ENCODE measurements at regions not wholly inside any gene's neighbourhood (a gene's known extent, or its start where the extent isn't known, plus 50 kb on each side); places are given as distances from the start of the nearest gene placed in this dataset.

DNA sequence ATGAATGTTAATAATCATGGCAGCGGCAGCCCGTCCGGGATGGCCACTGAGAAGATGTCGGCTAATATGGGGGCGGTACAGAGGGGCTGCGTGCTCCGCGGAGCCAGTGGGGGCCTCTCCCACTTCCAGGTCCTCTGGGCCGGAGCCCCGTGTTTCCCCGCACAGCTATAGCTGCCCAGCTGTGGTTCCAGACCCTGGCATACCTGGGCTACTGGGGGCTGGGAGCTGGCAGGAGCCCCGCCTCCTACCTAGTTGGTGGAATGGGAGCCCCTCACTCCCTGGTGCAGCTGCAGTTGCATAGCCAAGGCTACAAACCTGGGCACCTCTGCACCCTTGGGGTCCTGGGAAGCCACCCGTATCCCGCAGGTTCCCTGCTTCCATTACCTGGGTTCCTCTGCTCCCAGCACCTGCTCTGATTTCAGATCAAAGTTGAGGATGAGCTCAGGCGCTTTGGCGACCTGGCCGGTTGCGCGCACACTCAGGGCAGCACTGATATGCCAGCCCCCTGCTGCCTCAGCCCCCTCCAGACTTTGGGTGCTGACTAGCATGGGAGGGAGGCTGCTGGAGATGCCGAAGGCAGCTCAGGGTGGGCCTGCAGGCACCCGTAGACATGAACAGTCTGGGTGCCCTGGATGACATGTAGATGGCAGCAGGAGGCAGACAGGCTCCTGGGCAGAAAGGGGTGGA lies 236.5 kb upstream of the SEMA3D start:
- H3K4me3 ChIP-seq (ENCODE audit: low read depth, low read length) = no peak overlapping the region
- DNase-seq (ENCODE audit: low read depth) = no peak
- TF ChIP-seq, protein P1, sequence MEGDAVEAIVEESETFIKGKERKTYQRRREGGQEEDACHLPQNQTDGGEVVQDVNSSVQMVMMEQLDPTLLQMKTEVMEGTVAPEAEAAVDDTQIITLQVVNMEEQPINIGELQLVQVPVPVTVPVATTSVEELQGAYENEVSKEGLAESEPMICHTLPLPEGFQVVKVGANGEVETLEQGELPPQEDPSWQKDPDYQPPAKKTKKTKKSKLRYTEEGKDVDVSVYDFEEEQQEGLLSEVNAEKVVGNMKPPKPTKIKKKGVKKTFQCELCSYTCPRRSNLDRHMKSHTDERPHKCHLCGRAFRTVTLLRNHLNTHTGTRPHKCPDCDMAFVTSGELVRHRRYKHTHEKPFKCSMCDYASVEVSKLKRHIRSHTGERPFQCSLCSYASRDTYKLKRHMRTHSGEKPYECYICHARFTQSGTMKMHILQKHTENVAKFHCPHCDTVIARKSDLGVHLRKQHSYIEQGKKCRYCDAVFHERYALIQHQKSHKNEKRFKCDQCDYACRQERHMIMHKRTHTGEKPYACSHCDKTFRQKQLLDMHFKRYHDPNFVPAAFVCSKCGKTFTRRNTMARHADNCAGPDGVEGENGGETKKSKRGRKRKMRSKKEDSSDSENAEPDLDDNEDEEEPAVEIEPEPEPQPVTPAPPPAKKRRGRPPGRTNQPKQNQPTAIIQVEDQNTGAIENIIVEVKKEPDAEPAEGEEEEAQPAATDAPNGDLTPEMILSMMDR (conservative IDR thresholded peaks at IDR 0.05; ENCODE audit: low read depth, low read length) = no peak

DNA sequence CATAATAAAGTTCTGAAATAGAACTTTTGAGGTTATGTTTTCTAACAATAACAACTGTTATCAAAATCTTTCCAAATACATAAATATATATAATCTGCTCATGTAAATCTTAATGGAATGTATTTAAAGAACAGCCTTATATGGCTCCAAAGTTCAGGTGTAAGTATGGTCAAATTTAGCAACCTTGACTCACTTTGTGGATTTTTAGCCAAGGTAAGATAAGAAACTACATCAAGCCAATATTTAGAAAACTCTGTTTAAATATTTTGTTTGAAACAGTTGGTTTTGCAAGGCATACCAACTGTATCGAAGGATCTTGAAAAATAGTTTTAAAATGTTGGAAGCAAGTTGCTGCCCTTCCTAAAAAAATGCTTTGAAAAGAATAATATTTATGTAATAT lies 228.9 kb upstream of the SEMA3D start:
- DNase-seq (ENCODE audit: low read depth) = no peak
- TF ChIP-seq, protein P1 (conservative IDR thresholded peaks at IDR 0.05; ENCODE audit: low read depth, low read length) = no peak

DNA sequence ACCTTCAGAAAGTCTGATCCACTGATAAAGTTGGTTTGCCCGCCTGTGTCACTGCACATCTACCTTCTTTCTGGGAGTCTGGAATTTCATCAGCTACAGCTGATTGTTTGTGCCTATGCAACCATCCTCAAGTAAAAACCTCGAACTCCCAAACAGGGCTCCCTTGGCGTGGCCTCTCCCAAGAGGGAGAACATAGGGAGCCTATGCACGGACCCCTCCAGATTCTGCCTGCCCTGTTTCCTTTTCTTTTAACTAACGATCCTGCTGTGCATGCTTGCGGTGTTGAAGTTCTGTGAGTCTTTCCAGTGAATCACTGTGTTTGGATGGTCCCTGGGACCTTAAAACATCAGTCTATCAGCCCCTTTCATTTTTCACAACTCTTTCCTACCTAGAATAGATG lies 226.9 kb upstream of the SEMA3D start:
- no peak for DNase-seq (ENCODE audit: low read depth)
- TF ChIP-seq, protein P1 (conservative IDR thresholded peaks at IDR 0.05; ENCODE audit: low read depth, low read length) = no peak

More for the DNA sequence above, 228.9 kb upstream of the SEMA3D start:
- H3K4me3 ChIP-seq (ENCODE audit: low read depth, low read length) = no peak overlapping the region

DNA sequence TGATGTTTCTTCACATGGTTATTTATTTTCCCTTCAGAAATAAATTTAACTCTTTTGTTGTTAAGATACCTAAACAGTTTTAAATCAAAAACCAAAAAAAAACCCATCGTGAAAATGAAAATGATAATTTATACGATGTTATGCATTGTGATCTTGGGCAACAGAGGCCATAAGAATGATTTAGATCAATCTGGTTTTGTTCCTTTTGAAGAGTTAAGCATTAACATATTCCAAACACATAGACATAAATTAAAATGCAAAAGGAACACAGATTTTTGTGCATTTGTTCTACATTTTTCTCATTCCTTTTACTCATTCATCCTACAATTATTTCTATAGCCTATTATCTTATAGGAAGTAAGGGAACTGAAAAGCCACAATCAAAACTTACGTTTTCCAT lies 226.1 kb upstream of the SEMA3D start:
- TF ChIP-seq, protein P1 (conservative IDR thresholded peaks at IDR 0.05; ENCODE audit: low read depth, low read length) = no peak
- no peak for DNase-seq (ENCODE audit: low read depth)
- H3K4me3 ChIP-seq (ENCODE audit: low read depth, low read length) = no peak overlapping the region

More for the DNA sequence above, 226.9 kb upstream of the SEMA3D start:
- H3K4me3 ChIP-seq (ENCODE audit: low read depth, low read length) = no peak overlapping the region

DNA sequence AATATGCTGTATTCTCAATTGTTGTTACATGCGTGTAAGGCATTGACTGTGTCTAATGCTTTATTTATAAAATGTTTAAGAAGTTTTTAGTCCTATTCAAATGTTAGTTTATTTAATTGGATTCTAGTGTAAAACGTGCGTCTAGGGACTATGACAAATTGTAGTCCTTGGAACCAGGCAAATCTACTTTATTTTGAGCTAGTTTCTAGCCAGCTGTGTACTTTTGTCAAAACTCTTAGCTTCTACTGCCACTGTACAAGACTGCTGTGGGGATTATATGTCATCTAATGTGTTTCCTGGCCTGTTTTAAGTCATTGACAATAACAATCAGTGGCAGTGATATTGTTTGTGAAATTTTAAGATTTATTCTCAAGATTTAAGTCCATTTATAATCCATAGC lies 220.5 kb upstream of the SEMA3D start:
- no peak overlapping the region for H3K4me3 ChIP-seq (ENCODE audit: low read depth, low read length)
- TF ChIP-seq, protein P1 (conservative IDR thresholded peaks at IDR 0.05; ENCODE audit: low read depth, low read length) = no peak
- DNase-seq (ENCODE audit: low read depth) = no peak

DNA sequence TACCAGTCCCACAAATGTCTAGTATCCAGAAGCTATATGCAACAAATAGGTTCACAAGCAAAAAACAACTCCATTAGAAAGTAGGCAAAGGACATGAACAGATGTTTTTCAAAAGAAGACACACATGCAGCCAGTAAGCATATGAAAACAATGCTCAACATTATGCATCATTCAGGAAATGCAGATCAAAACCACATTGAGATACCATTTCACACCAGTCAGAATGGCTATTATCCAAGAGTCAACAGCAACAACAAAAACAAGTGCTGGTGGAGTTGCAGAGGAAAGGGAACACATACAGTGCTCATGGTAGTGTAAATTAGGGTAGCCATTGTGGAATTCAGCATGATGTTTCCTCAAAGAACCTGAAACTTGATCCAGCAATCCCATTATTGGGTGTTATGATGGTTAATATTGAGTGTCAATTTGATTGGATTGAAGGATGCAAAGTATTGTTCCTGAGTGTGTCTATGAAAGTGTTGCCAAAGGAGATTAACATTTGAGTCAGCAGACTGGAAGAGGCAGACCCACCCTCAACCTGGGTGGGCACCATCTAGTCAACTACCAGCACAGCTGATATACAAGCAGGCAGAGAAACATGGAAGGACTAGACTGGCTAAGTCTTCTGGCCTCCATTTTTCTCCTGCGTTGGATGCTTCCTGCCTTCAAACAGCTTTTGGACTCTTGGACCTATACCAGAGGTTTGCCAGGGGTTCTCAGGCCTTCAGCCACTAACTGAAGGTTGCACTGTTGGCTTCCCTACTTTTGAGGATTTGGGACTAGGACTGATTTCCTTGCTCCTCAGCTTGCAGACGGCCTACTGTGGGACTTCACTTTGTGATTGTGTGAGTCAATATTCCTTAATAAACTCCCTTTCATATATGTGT lies 218.4 kb upstream of the SEMA3D start:
- TF ChIP-seq, protein P1 (conservative IDR thresholded peaks at IDR 0.05; ENCODE audit: low read depth, low read length) = no peak
- DNase-seq (ENCODE audit: low read depth) = no peak
- no peak overlapping the region for H3K4me3 ChIP-seq (ENCODE audit: low read depth, low read length)

Measured in epithelial cell of proximal tubule (primary cell).